HG03439 (cell line): ENCODE measurements at regions not wholly inside any gene's neighbourhood (a gene's known extent, or its start where the extent isn't known, plus 50 kb on each side); places are given as distances from the start of the nearest gene placed in this dataset.

Experiments used
- ATAC-seq: cut with Tn5 transposase; IDR thresholded peaks from one replicate; pipeline ENCODE4 v1.9.1; 2021; ENCODE audit warnings: mild to moderate bottlenecking, moderate library complexity; ENCODE audit not compliant: unreplicated experiment

GRCh38 chr3:67828486-67829010 is 174.1 kb upstream of the SUCLG2 start:
- no peak for ATAC-seq

DNA sequence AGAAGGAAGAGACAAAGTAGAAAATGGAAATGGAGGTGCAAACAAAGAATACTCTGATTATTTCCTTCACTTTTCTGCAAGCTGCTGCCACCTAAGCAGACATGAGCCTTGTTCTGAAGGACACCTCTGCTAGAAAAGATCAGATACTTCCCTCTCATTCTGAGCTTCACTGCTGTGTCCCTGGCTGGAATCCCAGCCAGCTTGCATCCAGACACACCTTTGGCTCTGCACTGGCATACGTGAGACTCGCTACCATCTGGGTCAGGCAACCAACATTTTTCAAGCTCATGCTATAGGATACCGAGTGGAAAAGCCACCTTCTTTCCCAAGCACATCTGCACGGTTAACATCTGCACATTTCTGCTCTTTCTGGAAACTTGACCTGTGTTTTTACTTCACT is 166.7 kb upstream of the SUCLG2 start:
- no peak for ATAC-seq

DNA sequence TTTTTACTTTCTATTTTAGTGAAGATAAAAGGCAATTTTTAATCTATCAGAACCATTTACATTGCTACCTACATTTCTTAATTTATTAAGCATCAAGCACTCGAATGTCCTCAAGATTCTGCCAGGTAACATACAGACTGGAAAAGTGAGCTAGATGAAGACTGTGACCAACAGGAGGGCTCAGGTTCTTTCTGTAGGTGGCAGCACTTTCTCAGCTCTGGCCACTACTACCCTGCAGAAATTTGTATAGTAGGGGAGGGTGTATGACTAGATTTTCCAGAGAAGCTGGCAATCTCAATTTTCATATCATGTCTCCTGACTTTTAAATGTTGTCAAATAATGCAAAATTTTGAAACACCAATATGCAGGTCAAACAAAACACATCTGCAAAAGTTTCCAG is 165.0 kb upstream of the SUCLG2 start:
- ATAC-seq, result no peak

GRCh38 chr3:67809370-67809935 is 155.0 kb upstream of the SUCLG2 start:
- no peak for ATAC-seq

DNA sequence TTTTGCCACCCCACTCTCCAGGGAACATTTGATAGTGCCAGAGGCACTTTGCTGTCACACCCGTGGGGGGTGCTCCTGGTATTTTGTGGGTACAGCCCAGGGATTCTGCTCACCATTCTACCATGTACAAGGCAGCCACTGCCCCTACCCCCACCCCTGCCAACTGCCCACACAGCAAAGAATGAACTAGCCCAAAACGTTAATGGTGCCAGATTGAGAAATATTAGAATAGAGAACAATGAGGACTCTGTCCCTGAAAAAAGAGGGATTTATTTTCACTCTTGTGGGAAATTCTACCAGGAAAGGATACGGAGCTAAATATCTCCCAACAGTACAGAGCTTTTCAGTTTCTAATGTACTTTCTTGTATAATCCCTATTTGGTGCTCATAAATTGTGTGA is 154.5 kb upstream of the SUCLG2 start:
- ATAC-seq, result no peak

DNA sequence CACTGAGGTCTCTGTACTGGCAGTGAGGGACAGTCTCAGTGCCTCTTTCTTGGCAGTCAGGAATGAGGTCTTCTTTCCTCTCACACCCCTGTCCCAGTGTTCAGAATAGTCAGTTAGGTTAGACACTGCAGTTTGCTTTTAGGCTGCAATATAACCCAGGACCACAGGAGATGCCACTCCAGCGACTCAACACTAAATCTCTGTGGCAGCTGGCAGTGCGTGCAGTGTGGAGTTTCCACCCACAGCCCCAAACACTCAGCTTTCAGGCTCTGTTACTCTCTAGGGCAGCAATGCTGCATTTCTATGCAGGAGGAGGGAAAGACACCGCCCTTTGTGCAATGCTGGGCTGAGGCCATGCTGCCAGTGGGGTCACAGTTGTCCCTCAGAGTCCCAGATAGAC is 150.2 kb upstream of the SUCLG2 start:
- no peak for ATAC-seq

- ATAC-seq, result no peak
Observed at GRCh38 chr3:67804089-67804488, 149.7 kb upstream of the SUCLG2 start.

DNA sequence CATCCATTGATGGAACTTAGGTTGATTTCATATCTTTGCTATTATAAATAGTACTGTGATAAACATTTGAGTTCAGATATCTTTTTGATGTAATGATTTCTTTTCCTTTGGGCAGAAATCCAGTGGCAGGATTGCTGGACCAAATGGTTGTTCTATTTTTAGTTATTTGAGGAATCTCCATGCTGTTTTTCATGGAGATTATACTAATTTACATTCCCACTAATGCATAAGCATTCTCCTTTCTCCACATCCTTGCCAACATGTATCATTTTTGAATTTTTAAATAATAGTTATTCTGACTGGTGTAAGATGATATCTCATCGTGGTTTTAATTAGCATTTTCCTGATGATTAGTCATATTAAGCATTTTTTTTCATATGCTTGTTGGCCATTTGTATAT is 144.0 kb upstream of the SUCLG2 start:
- no peak for ATAC-seq

DNA sequence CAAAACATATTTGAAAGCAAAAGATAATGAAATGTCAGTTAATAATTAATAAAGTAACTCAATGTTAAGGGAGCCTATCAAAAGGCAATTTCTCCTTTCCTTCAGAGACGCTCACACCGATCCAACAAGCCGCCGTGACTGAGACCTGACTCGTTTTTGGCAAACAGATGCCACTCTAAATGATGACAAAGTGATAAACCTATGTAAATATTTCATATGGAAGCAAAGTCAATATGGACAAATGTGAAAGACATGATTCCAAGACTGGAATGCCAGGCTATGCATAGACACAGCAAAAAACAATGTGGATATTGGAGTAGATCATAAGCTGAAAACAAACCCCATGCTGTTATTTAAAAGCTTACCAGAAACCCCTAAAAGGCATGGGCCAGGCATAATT is 137.2 kb upstream of the SUCLG2 start:
- ATAC-seq, result no peak

DNA sequence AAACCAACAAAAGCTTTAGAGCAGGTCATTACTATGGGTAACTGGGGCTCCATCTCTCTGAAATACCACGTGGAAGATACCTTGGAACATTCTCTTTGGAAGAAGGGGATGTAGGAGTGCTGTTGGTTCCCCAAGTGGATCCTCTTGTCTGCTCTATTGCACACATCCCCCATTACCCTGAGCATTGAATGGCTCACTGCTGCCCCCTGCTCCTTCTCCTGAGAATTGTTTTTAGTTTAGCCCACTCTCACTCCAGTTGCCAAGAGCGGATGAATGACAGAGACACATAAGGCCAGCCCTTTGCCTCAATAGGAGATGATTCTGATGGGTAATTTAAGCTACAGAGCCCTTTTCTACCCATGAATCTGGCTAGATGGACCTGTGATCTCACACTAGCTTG is 135.6 kb upstream of the SUCLG2 start:
- peak; percentile 79 for ATAC-seq

GRCh38 chr3:67788396-67788795 is 134.0 kb upstream of the SUCLG2 start:
- no peak for ATAC-seq

DNA sequence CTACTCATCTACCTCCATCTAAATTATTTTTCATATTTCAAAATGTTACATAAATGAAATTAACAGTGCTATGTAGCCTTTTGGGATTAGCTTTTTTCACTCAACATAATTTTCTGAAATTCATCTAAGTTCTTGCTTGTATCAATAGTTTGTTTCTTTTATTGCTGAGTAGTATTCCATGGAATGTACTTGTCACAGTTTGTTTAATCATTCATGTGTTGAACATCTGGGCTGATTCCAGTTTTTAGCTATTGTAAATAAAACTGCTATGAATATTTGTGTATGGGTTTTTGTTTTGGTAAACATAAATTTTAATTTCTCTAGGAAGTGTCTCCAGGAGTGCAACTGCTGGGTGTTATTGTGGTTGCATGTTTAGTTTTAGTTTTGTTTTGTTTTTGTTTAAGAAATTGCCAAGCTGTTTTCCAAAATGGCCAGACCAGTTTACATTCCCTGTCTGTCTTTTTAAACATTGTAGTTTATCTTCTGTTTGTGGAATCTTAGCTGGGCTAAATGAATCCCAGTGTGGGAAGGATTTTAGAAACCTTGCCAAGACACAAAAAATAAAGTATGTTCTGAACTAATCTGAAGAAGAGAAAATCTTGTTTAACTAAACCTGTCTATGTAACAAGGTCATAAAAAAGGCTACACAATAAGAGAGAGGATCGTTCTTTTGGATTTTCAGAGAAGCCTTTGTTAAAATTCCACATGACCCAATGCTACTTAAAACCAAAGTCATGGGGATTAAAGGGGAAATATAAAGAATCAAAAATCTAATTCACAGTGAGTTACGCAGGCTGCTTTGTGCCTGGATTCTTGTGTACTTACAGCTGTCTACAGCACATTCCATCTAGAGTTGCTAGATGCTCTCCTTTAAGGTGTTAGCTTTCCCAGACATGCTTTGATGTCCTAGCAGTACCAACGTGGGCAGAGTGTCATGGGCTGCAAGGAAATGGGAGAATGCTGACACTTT is 129.2 kb upstream of the SUCLG2 start:
- no peak for ATAC-seq

DNA sequence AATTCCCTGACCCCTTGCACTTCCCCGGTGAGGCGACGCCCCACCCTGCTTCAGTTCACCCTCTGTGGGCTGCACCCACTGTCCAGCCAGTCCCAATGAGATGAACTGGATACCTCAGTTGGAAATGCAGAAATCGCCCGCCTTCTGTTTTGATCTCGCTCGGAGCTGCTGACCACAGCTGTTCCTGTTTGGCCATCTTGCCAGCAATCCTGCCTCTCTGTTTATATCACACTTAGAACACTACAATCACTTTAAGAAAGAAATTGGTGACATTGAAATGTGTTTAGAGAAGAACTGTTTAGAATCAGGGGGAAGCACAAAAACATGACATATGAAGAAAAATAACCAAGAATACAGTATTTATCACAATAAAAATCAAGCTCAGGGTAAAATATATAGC is 127.5 kb upstream of the SUCLG2 start:
- ATAC-seq, result no peak

- ATAC-seq, result no peak
Observed at GRCh38 chr3:67781218-67781617, 126.8 kb upstream of the SUCLG2 start.

- no peak for ATAC-seq
Observed at GRCh38 chr3:67774676-67775075, 120.3 kb upstream of the SUCLG2 start.

DNA sequence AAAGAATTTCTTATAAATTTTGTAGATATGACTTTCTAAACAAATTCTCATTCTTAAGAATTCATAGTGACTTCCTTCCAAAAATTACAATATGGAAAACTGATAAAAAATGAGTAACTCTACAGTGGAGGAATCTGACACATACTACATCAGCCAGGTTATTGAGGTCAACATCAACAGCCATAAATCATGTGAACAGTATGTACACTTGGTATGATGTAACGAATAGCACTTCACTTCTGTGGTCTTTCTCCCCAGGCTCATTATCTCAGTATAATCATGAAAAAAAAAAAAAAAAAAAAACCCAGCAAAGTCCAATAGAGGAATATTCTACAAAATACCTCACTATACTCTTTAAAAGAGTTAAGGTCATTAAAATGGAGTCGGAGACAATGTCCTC is 111.2 kb upstream of the SUCLG2 start:
- ATAC-seq, result no peak

DNA sequence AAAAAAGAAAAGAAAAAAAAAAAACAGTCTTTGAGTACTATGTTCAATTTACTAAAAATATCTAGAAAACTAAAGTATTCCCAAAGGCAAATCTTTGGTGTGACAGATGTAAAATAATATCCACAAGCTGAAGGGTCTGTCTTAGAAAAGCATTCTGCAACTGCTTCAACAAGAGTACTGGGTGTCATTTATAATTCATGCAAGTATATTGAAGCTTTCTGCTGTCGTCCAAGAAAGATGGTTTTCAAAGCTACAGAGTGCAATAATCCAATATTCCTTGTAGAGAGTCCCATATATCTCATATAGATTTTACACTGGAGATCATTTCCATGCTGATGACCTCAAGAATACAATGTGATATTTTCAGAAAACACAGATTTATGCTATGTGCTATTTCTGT is 90.9 kb upstream of the SUCLG2 start:
- ATAC-seq, result no peak

GRCh38 chr3:67744699-67745098 is 90.3 kb upstream of the SUCLG2 start:
- ATAC-seq, result no peak

DNA sequence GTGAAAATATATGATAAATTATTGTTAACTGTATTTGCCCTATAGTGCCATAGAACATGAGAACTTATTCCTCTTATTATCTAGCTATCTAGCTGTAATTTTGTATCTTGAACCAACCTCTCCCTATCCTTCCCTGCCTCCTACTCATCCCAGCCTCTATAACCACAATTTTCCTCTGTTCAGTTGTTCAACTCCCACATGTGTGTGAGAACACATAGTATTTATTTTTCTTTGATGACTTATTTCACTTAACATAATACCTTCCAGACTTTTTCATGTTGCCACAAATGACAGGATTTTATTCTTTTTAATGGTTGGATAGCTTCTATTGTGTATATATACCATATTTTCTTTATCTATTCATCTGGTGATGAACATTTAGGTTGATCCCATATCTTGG is 85.4 kb upstream of the SUCLG2 start:
- no peak for ATAC-seq

DNA sequence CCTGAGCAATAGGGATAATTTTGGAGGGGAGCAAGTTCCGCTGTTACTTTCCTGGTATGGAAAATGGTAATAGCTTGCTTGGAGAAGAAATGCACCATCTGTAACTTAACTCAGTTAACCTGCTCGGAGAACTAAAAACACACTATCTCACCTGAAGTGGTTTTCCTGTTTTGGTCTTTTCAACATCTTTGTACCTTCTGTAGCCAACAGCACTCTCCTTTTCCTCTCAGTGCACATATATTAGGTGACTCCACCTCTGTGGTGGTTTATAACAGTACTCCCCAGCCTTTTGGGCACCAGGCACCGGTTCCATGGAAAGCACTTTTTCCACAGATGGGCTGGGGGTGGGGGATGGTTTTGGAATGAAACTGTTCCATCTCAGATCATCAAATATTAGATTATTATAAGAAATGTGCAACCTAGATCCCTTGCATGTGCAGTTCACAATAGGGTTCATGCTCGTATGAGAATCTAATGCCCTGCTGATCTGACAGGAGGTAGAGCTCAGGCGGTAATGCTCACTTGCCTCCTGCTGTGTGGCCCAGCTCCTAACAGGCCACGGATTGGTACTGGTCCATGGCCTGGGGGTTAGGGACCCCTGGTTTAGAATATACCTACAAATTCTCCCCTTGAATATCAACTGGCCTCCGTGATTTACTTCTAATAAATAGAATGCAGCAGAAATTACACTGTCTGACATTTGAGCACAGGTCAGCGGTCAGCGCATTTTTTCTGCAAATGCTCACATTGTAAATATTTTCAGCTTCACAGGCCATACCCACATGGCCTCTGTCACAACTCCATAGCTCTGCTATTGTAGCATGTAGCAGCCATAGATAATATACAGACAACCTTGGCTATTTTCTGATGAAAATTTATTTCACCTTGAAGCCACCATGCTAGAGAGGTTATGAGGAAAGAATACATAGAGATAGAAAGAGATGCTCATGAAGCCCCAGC is 83.8 kb upstream of the SUCLG2 start:
- ATAC-seq, result no peak

GRCh38 chr3:67737140-67737539 is 82.7 kb upstream of the SUCLG2 start:
- no peak for ATAC-seq
